OCI-LY3 (cell line): ENCODE measurements at regions not wholly inside any gene's neighbourhood (a gene's known extent, or its start where the extent isn't known, plus 50 kb on each side); places are given as distances from the start of the nearest gene placed in this dataset.
A peak's percentile ranks its signal among the peaks of the same experiment; 100 is the strongest.
"Not testable (repeated sequence)": the region's sequence is repeated elsewhere in the genome, so short reads cannot be mapped to it uniquely, and the experiment has no call there.

ENCODE experiments used
- H2AFZ ChIP-seq: fragments of 200-600, 300-600 bp; shearing (Covaris generic); 2 replicates; pipeline ENCODE4 v1.6.0; 2014; ENCODE audit warnings: antibody characterized with exemption, low read depth, low read length
- H3K27ac ChIP-seq: fragments of 200-600, 300-600 bp; sonication (generic); 2 replicates; pipeline ENCODE4 v1.5.1; 2014; ENCODE audit warnings: mild to moderate bottlenecking, low read length, moderate library complexity, mixed read lengths
- H3K27me3 ChIP-seq: fragments of 200-600, 300-600 bp; sonication (generic); 2 replicates; pipeline ENCODE4 v1.6.1; 2014; ENCODE audit warnings: low read depth, low read length, mixed read lengths
- H3K36me3 ChIP-seq: fragments of 200-600, 300-600 bp; sonication (generic); replicated peaks from 2 replicates; pipeline ENCODE3; 2014; ENCODE audit warnings: low read depth, low read length, mixed read lengths
- H3K4me1 ChIP-seq: fragments of 300-600, 200-600 bp; sonication (generic); 2 replicates; pipeline ENCODE4 v1.6.1; 2014; ENCODE audit warnings: low read length, mixed read lengths
- H3K4me2 ChIP-seq: fragments of 200-600, 300-600 bp; sonication (generic); 2 replicates; pipeline ENCODE4 v1.6.1; 2014; ENCODE audit warnings: low read length, mixed read lengths
- H3K4me3 ChIP-seq: fragments of 300-600, 200-600 bp; sonication (generic); 2 replicates; pipeline ENCODE4 v1.5.1; 2014; ENCODE audit warnings: antibody characterized with exemption, mild to moderate bottlenecking, low read length, moderate library complexity
- H3K79me2 ChIP-seq: fragments of 300-600, 200-600 bp; shearing (Covaris generic); 2 replicates; pipeline ENCODE4 v1.6.1; 2014; ENCODE audit warnings: mild to moderate bottlenecking, low read length, mixed read lengths
- H3K9ac ChIP-seq: fragments of 300-600, 200-600 bp; shearing (Covaris generic); 2 replicates; pipeline ENCODE4 v1.6.0; 2014; ENCODE audit warnings: mild to moderate bottlenecking, low read length, moderate library complexity
- H3K9me3 ChIP-seq: fragments of 200-600, 300-600 bp; shearing (Covaris generic); 2 replicates; pipeline ENCODE4 v1.6.1; 2014; ENCODE audit warnings: low read length, mixed read lengths; ENCODE audit not compliant: insufficient read depth
- H4K20me1 ChIP-seq: fragments of 200-600, 300-600 bp; sonication (generic); 2 replicates; pipeline ENCODE4 v1.6.1; 2016; ENCODE audit warnings: low read length, mixed read lengths; ENCODE audit not compliant: insufficient read depth
- EZH2phosphoT487 ChIP-seq: fragments of 200-600 bp; shearing (Covaris generic); IDR thresholded peaks from 2 replicates; pipeline ENCODE4 v1.6.1; 2018; ENCODE audit warnings: antibody characterized with exemption, mixed run types, low read depth
- TF ChIP-seq, protein P1 (sequence below): fragments of 200-600, 300-600 bp; sonication (generic); IDR thresholded peaks from 2 replicates; pipeline ENCODE4 v1.5.1; 2014; ENCODE audit warnings: antibody characterized with exemption, low read length, low read depth

DNA sequence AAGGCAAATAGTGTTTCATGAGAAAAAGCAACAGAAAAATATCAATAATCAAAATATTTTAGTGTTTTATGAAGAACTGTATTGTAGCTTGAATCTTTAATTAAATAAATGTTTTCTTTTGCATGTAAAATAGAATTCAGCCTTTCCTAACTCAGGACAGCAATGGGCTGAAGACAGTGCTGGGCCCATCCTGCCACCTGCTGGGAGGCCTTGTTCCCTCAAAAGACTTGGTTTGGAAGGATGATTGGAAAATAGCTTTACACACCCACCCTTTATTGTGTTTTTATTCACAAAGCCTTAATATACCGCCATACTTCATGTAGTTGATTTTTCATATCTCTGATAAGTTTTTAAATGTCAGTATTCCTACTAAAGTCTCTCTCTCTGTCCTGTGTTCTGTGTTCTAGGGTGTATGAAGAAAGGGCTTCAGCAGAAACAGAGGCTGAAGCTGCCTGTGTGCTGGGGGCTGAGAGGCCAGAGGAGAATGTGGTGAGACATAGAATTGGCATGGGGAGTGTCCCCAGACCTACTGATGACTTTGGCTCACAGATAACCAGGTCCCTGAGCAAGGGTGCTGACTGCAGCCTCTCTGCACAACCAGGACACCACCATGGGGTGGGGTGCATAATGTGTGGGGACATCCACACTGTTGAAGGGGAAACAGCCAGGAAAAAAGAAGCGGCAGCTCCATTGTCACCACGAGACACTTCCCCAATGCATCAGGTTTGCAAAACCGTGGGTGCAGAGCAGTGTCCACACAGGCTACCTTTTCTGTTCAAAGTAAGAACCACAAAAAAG lies 286.0 kb upstream of the WSB1 start:
- not testable (repeated sequence) for H3K9ac ChIP-seq, H3K4me1 ChIP-seq, H2AFZ ChIP-seq, H3K79me2 ChIP-seq, H4K20me1 ChIP-seq, H3K36me3 ChIP-seq, H3K4me3 ChIP-seq, H3K27me3 ChIP-seq, H3K4me2 ChIP-seq, H3K27ac ChIP-seq, H3K9me3 ChIP-seq
- TF ChIP-seq, protein P1, sequence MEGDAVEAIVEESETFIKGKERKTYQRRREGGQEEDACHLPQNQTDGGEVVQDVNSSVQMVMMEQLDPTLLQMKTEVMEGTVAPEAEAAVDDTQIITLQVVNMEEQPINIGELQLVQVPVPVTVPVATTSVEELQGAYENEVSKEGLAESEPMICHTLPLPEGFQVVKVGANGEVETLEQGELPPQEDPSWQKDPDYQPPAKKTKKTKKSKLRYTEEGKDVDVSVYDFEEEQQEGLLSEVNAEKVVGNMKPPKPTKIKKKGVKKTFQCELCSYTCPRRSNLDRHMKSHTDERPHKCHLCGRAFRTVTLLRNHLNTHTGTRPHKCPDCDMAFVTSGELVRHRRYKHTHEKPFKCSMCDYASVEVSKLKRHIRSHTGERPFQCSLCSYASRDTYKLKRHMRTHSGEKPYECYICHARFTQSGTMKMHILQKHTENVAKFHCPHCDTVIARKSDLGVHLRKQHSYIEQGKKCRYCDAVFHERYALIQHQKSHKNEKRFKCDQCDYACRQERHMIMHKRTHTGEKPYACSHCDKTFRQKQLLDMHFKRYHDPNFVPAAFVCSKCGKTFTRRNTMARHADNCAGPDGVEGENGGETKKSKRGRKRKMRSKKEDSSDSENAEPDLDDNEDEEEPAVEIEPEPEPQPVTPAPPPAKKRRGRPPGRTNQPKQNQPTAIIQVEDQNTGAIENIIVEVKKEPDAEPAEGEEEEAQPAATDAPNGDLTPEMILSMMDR, result 0 out of 2 replicates have a peak, but pooled peaks have one; percentile 4

DNA sequence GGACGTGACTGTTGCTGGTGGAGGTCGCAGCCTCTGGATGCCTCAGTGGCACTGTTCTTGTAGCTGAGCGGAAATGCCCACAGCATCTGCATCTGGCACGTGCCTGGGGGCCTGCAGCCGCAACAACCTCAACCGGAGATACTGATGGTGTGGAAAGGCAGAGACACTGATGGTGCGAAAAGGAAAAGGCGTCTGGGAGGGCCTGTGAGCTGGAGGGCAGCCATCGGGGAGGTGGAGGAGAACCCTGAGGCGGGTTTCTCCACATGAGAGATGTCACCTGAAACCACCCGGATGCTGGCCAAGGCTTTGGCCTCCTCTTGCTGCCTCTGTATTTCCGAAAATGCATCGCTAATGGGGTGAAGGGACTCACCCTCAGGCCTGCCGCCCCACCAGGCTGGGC lies 284.8 kb upstream of the WSB1 start:
- Histone ChIP-seq H3K4me3 (no peak overlapping the region), H3K27me3 (no peaks in the 10 kb centered on the region), H2AFZ (no peak overlapping the region), H3K4me1 (no peaks in the 10 kb centered on the region), H3K36me3 (no peaks in the 10 kb centered on the region), H3K79me2 (no peaks in the 10 kb centered on the region), H3K9ac (no peak overlapping the region), H4K20me1 (no peaks in the 10 kb centered on the region), H3K4me2 (no peak overlapping the region), H3K27ac (no peak overlapping the region), H3K9me3 (no peaks in the 10 kb centered on the region)
- TF ChIP-seq EZH2phosphoT487, result no peak
- TF ChIP-seq, protein P1, result no peak

DNA sequence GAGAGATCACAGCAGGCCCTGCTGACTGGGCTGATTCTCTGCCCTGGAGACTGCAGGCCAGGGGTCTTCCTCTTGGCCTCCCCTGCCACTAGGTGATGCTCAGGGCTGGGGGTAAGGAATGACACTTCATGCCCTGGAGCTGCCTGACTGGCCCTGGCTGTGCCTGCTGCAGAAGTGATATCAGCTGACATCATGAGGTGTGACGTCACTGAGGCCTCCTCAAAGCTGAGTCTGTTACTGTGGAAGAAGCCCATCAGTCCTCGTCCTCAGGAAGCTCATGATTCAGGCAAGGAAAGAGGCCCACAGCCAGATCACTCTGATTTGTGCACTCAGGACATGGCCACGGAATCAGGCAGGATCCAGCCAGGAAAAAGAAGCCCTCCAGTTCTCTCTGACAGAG lies 283.8 kb upstream of the WSB1 start:
- not testable (repeated sequence) for H3K27ac ChIP-seq, H2AFZ ChIP-seq, H3K9ac ChIP-seq, H3K79me2 ChIP-seq, H3K36me3 ChIP-seq, H3K4me2 ChIP-seq, H3K27me3 ChIP-seq, H3K4me1 ChIP-seq, H3K9me3 ChIP-seq, H3K4me3 ChIP-seq, H4K20me1 ChIP-seq

- not testable (repeated sequence) for H3K4me2 ChIP-seq, H2AFZ ChIP-seq, H4K20me1 ChIP-seq, H3K4me3 ChIP-seq, H3K27me3 ChIP-seq, H3K9me3 ChIP-seq, H3K27ac ChIP-seq, H3K79me2 ChIP-seq, H3K9ac ChIP-seq, H3K4me1 ChIP-seq, H3K36me3 ChIP-seq
Observed at GRCh38 chr17:27030552-27030951, 263.4 kb upstream of the WSB1 start.

DNA sequence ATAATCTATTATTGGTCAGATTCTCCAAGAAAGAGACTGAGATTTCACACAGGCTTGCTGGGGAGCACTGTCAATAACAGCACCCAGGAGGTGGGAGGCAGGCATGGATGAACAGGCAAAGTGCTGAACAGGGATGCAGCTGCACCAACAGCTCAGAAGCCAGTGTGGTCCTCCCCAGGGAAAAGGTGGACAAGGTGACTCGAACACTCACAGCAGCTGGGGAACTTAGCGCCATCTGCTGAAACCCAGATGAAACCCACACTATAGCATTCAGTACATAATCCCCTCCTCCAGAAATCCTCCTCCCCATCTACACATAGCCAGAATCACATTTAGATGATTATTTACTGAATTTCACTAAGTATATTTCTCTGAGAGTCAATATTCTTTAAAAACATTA lies 255.2 kb upstream of the WSB1 start:
- no peak for TF ChIP-seq EZH2phosphoT487
- TF ChIP-seq, protein P1, result peak; percentile 34; the same call in 1 of the 2 replicates
- no peaks in the 10 kb centered on the region for H3K27me3 ChIP-seq
- no peaks in the 10 kb centered on the region for H3K9me3 ChIP-seq
- no peaks in the 10 kb centered on the region for H4K20me1 ChIP-seq
- H3K27ac ChIP-seq, result no peak overlapping the region
- no peaks in the 10 kb centered on the region for H3K4me1 ChIP-seq
- H3K4me3 ChIP-seq, result no peak overlapping the region
- no peaks in the 10 kb centered on the region for H3K79me2 ChIP-seq
- no peak overlapping the region for H3K9ac ChIP-seq
- no peak overlapping the region for H3K4me2 ChIP-seq
- no peak overlapping the region for H2AFZ ChIP-seq
- no peaks in the 10 kb centered on the region for H3K36me3 ChIP-seq

DNA sequence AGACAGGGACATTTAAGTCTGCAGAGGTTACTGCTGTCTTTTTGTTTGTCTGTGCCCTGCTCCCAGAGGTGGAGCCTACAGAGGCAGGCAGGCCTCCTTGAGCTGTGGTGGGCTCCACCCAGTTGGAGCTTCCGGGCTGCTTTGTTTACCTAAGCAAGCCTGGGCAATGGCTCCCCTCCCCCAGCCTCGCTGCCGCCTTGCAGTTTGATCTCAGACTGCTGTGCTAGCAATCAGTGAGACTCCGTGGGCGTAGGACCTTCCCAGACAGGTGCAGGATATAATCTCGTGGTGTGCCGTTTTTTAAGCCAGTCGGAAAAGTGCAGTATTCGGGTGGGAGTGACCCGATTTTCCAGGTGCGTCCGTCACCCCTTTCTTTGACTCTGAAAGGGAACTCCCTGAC lies 248.9 kb upstream of the WSB1 start:
- H3K9ac ChIP-seq, H3K36me3 ChIP-seq, H3K79me2 ChIP-seq, H3K9me3 ChIP-seq, H2AFZ ChIP-seq, H3K4me3 ChIP-seq, H3K4me1 ChIP-seq, H4K20me1 ChIP-seq, H3K27me3 ChIP-seq, H3K27ac ChIP-seq, H3K4me2 ChIP-seq: not testable (repeated sequence)
